ENCODE measurements at regions not wholly inside any gene's neighbourhood (a gene's known extent, or its start where the extent isn't known, plus 50 kb on each side); places are given as distances from the start of the nearest gene placed in this dataset.
A peak's percentile ranks its signal among the peaks of the same experiment; 100 is the strongest.
"Not testable (repeated sequence)": the region's sequence is repeated elsewhere in the genome, so short reads cannot be mapped to it uniquely, and the experiment has no call there.

DNA sequence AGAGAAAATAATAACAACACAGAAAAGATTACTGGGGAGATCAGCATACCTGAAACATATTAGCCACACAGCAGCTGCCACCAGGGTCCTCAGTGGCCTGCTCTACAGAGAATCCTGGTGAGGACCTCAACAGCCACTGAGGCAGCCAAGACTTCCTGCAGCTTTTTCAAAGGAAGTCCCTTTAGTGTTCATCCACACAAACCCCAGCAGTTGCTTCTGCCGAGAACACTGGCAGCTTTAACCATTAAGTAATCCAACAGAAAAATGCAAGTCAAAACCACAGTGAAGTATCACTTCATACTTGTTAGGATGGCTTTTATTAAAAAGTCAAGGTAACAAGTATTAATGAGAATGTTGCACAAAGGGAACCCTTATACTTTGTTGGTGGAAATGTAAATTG, 542.0 kb upstream of the GCFC2 start:
- DNase-seq = no peak

DNA sequence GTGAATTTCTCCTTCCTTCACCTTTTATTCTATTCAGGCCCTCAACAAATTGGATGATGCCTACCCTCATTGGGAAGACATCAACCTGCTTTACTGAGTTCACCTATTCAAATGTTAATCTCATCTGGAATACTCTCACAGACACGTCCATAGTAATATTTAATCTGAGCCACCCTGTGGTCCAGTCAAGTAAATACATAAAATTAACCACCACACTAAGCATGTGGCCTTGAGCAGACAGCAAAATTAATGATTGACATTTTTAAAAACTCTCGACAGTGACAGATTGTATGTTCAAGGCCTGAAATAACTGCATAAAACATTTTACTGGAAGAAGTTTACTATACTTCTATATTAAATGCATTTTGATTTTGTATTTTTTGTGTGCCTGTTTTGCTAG, 540.6 kb upstream of the GCFC2 start:
- DNase-seq = no peak

DNA sequence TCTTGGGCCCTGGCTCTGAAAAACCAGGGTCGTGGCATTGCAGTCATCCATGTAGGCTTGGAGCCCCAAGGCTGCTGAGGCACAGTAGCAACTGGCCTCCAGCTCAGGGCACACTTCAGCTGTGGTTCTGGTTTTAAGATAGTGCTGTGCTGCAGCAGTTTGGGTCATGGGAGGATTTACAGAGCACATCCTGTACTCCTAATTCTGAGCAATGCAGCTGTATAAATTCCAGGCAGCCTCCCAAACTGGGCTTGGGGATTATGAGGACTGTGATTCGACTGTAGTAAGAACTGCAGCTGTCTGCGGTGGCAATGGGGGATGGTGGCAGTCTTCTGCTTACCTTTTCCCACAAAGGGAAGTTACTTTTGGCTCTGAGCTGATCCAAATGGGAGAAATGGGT, 536.3 kb upstream of the GCFC2 start:
- DNase-seq = no peak

DNA sequence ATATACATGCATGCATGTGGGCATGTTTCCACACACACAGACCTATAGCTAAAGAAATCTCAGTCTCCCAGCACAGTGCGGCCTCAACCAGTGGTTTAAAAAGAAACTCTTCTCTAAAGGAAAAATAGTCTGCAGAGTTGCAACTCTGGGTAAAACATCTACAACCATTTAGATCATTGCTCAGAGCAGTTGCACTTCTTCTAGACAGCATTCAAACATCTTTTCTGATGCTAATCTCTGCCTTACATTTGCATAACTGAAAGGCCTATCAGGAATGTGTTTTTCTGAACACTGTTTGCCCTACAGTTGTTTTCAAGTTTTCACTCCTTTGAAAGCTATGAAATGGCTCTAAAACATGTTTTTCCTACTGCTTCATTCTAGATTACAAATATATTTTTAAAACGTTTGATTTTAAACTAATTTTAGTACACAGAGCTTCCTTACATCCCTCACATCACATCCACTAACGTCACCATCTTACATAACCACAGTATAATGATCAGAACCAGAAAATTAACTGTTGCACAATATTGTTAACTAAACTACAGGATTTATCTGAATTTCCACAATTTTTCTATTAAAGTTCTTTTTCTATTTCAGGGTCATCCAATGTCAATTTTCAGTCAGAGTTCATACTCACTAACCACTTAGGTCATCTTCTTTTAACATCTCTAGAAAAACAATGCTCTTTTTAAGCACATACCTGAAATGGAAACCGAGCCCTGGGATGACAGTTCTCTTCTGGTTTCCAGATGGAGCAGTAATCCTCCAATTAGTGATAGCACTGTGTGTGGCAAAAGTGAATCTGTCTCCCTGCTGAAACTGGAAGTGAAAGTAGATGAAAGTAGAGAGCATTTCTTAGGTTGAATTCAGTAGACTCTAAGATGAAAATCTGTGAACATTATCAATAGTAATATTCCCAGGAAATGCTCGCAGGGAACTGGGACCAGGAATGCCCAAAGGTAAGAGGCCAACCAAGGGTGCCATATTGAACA, 501.6 kb upstream of the GCFC2 start:
- DNase-seq = peak; percentile 2

DNA sequence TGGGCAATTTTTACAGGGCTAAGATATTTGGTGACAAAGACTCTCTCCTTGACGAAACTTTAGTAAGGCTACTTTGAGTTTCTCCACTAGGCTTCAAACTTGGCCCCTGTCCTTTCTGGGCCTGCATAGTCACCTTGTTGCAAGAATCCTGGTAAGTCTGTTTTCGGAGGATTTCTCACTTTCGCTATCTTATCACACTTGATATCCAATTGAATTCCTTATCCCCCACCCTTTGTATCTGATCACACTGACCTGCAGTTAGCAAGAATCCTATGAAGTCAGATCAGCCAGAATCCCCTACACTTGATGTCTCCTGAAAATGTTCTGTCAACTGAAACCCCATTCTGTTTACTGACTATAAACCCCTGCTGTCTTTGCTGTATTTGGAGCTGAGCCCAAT, 499.8 kb upstream of the GCFC2 start:
- no peak for DNase-seq

DNA sequence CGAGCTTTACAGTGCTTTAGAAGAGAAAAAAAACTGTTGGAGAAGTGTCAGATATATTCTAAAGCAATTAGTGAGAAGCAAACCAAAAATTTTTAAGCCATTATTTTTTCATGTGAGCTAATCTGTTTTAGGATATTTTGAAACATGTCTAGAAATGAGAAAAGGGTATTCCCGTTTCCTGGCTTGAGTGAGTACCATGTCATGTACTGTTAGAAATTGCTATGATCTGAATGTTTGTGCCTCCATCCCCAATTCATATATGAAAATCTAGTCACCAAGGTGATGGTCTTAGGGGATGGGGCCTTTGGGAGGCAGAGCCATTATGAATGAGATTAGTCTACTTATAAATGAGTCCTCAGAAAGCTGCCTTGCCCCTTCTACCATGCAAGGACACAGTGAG, 493.3 kb upstream of the GCFC2 start:
- no peak for DNase-seq

DNA sequence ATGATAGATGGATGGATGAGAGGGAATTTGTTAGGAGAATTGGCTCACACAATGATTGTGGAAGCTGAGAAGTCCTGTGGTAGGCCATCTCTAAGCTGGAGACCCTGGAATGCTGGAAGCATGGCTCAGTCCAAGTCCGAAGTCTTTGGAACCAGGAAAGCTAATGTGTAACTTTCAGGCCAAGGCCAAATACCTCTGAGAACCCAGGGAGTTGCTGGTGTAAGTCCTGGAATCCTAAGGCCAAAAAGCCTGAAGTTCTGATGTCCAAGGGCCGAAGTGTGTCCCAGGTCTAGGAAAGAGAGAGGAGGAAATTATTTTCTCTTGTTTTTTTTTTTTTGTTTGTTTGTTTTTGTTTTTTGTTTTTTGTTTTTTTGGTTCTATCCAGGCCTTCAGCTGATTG, 492.2 kb upstream of the GCFC2 start:
- no peak for DNase-seq

DNA sequence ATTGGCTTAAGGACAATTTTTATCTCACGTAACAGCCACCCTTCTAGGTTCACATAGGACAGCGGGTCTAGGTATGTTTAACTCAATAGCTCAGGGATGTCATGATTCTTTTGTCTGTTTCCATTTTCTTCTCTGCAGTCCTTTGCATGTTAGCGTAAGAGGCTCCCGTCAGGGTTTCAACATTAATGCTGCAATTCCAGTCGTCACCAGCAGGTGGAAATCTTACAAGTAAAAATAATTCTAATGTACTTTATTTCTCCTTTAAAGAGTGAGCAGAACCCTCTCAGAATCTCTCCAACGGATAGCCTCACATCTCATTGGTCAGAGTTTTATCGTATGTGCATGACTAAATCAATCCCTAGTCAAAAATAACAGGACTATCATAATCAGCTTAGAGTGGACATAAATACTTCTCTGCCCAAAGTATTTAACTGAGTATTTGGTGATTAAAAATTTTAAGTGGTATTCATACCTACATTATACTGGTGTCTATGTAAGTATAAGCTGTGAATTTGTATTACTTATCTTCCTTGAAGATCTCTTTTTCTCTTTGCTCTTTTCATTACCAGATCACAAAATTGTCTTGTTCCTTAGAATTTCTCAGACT, 487.2 kb upstream of the GCFC2 start:
- DNase-seq = peak; percentile 6

DNA sequence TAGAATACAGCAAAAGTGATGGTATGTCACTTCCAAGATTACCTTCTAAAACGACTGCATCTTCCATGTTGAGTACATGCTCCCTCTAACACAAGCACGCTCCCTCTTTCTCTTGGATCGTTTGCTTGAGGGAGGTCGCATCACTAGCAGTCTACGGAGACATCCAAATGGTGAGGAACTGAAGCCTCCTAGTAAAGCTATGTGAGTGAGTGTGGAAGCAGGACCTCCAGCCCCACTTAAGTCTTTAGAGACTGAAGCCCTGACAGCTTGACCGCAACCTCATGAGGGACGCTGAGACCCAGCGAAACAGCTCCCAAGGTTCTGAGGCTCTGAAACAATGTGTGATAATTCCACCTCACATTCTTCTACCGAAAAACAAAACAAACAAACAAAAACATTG, 486.7 kb upstream of the GCFC2 start:
- DNase-seq = no peak

DNA sequence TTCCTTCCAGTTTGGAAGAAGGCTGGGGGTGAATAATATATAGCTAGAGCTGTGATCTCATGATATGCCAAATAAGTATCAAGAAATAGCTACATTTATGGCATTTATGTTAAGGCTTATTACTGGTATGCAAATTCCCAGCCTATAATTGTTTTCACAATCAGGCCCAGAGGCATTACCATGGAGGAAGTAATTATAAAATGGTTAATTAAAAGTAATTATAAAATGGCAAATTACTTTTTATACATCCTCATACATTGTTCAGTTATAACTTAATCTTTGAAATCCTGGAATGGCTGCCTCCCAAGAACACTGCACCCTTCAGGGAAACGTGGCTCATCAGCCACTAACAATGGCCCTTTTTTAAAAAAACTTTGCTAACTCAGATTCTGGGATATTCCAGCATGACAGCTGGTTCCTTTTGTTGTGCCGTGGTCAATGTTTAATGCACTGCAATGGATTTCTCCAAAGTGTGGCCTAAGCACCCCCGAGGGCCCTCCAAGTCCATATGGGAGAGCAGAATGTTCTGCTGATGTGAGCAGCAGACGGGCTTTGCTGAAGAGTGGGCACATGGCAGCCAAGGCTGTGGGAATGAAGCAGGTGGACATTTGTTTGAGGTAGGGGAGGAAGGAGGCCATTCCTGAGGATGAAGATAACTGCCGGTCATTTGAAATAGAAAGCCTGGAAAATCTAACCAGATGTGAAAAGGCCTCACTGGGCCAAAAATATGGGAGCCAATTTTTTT, 483.5 kb upstream of the GCFC2 start:
- no peak for DNase-seq

DNA sequence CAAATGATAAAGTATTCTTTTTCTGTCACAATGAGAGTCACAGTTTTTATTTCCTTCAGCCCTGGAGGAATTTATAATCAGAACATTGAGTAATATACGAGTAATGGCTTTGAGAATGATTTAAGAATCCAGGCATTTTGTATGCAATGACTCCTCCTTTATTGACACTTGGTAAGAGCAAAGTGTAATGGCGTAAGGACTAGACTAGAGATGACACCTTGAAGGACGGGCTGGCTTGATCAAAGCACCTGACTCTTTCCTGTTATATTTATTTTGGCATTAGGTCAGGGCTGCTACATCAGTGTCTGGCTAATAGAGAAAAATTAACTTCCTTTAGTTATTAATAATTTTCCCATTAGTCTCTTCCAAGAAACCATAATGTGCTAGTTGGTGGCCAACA, 482.4 kb upstream of the GCFC2 start:
- no peak for DNase-seq

DNA sequence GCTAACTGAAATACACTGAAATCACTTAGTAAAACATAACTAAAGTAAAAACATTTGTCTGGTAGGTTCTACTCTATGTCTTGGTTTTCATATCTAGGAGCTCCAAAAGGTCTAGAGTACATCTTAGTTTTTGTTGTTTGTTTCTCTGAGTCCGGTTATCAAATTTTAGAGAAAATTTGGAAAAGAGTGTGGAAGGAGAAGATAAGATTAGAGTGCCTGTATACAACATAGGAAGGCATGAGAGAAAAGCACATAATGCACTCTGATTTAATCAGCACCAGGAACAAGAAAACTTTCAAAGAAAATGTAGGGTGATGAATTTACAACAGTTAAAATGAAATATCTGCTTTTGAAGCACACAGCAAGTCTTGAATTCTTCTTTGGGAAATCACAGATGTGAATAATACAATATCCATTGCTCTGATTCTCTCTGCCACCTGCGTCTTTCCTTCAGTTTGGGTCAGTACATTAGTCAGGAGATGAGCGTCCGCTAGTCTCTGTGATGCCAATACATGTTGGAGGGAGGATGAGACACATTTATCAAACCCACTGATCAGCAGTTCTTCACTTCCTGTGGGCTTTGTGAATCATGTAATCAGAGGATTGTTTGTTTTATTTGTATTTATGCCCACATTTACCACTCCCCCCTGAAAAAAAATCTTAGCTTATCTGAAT, 477.8 kb upstream of the GCFC2 start:
- DNase-seq = no peak

DNA sequence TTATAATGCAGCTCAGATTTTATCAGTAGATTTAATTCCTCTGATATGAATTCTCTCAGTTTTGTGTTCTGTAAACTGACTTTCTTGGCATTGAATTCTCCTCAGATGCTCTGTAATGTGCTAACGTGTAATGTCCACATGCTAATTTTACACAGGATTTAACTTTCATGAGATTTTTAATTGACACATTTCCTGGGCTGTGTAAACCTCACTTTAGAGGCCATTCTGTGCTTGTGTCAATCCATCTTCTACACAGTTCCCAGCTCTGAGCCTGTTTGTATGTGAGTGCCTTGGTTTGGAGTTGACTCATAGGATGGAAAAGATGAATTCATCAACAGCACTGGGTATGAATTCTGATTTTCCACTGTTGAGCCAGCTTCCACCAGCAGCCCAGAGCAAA, 476.7 kb upstream of the GCFC2 start:
- DNase-seq = no peak

DNA sequence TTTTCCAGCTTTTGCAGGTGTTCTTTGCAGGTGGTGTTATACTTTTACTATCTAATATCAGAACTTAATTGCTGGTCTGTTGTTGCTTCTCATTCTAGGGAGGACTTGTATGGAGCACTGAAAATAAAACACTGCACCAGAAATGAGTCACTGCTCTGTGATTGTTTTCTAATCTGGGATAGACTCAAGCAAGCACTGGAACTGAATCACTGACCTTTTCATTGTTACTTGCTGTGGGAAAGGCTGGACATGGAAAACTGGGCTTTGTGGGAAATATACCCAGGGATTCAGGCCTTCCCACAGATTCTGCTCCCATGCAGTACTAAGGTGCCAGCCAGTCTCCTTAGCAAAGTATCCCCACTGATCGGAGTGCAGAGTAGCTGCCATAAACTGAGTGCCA, 470.0 kb upstream of the GCFC2 start:
- no peak for DNase-seq

DNA sequence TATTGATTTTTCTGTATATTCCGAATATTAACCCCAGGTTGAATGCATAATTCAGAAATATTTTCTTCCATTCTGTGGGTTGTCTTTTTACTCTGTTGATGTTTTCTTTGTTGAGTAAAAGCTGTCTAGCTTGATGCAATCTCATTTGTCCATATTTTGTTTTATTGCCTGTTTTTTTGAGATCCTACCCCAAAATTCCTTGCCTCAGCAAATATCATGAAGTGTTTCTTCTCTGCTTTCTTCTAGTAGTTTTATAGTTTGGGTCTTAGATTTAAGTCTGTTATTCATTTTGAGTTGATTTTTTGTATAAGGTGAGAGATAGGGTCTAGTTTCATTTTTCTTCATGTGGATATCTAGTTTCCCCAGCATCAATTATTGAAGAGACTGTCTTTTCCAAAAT, 467.9 kb upstream of the GCFC2 start:
- no peak for DNase-seq

DNA sequence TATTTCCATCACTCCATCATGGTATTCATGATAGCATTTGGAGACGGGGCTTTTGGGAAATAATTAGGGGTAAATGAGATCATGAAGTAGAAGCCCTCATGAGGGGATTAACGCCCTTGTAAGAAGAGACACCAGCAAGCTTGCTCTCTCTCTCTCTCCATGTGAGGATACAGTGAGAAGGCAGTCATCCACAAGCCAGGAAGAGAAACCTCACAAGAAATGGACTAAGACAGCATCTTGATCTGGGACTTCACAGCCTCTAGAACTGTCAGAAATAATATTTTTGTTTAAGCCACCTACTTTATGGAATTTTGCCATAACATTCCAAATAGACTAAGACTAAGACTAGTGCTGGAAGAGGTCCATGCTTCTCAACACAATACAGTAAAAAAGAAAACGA, 464.6 kb upstream of the GCFC2 start:
- DNase-seq = no peak

DNA sequence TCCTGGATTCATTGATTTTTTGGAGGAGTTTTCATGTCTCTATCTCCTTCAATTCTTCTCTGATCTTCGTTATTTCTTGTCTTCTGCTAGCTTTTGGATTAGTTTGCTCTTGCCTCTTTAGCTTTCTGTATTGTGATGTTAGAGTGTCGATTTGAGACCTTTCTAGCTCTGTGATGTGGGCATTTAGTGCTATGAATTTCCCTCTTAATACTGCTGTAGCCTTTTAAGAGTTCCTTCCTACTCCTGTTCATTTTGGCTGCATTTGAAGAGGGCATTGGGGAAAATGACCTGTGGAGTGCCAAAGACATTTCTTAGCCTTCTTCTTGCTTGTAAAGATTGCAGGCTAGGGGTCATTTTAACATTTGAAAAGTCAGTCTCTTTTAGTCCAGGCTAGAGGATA, 463.8 kb upstream of the GCFC2 start:
- no peak for DNase-seq

DNA sequence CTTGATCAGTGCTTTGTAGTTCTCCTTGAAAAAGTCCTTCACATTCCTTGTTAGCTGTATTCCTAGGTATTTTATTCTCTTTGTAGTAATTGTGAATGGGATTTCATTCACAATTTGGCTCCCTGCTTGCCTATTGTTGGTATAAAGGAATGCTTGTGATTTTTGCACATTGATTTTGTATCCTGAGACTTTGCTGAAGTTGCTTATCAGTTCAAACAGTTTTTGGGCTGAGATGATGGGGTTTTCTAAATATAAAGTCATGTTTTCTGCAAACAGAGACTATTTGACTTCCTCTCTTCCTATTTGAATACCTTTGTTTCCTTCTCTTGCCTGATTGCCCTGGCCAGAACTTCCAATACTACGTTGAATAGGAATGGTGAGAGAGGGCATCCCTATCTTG, 462.5 kb upstream of the GCFC2 start:
- not testable (repeated sequence) for DNase-seq

DNA sequence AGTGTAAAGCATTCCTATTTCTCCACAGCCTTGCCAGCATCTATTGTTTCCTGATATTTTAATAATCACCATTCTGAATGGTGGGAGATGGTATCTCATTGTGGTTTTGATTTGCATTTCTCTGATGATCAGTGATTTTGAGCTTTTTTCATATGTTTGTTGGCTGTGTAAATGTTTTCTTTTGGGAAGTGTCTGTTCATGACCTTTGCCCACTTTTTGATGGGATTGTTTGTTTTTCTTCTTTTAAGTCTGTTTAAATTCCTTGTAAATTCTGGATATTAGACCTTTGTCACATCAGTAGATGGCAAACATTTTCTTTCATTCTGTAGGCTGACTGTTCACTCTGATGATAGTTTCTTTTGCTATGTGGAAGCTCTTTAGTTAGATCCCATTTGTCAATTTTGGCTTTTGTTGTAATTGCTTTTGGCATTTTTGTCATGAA, 461.5 kb upstream of the GCFC2 start:
- not testable (repeated sequence) for DNase-seq

DNA sequence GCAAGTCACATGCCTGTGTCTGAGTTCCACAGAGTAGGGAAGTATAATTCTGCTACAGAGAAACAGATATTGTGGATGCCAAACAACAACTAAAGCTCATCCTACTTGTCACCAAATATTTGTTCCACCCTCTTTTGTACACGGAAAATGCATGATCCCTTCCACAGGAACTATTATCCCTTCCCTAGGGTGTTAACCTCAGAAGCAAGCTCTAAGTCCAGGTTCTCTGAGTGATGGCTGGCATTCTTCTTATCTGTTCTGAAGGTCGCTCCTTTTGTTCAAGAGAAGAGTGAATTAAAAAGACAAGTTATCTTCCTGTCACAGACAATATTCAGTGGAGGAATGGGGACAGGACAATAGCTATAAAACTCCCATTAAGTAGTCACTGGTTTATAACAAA, 460.1 kb upstream of the GCFC2 start:
- no peak for DNase-seq

DNA sequence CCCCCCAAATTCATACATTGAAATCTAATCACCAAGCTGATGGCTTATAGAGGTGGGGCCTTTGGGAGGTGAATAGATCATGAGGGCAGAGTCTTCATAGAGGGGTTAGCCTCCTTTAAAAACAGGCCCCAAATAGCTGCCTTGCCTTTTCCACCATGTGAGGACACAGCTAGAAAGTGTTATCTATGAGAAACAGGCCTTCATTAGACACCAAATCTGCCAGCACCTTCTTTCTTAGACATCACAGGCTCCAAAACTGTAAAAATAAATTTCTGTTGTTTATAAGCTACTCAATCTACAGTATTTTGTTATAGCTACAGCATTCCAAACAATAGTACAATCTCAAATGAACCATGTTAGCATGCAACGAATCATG, 459.3 kb upstream of the GCFC2 start:
- DNase-seq = no peak

DNA sequence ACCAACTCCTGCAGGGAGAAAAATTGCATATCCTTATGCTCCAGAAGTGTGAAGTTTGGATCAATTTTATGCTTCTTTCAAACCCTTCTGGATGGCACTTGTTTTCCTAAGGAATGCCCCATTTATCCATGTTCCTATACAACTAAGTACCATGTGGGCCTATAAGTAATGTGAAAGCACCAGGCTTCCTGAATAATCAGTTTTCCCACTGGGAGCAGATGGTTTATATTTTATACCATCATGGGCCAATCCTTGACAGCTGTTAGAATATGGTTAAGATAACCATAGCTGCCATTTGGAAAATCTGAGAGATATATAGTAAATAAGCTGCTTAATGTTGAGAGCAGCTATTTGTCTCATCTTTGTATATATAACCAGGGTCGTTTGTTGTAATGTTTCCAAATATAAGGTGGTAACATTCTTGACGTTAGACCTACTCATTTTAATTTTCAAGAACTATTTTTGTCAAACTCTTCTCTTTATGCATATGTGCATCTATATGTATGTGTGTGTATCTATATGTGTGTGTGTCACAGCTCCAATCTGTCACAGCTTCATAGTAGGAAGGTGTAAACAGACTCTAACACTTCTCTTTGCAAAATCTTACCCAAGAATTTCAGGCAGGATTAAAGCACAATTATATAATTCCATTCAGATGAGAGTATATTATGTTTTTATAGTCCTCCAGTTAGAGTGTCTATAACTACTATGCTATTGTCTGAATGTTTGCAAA, 458.7 kb upstream of the GCFC2 start:
- no peak for DNase-seq

All from skin of body (tissue), 1 donor.